ENCODE measurements at regions not wholly inside any gene's neighbourhood (a gene's known extent, or its start where the extent isn't known, plus 50 kb on each side); places are given as distances from the start of the nearest gene placed in this dataset.

DNA sequence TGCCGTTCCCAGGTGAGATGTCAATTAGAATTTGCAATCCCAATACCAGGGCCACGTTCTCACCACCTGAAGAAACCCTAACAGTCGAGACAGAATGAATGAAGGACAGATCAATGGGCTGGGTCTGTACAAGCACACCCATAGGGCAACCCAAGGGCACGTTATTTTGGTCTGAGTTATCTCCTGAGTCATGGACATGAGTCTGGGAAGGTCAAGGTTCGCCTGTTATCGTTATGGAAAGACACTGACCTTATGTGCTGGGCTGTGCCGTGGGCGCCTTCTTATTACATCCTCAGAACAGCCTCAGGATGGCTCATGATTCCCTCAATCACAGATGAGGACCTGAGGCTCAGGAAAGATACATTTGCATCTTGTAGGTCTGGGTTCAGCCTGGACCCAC is 175.0 kb upstream of the SULF2 start:
- TF ChIP-seq, protein P1, sequence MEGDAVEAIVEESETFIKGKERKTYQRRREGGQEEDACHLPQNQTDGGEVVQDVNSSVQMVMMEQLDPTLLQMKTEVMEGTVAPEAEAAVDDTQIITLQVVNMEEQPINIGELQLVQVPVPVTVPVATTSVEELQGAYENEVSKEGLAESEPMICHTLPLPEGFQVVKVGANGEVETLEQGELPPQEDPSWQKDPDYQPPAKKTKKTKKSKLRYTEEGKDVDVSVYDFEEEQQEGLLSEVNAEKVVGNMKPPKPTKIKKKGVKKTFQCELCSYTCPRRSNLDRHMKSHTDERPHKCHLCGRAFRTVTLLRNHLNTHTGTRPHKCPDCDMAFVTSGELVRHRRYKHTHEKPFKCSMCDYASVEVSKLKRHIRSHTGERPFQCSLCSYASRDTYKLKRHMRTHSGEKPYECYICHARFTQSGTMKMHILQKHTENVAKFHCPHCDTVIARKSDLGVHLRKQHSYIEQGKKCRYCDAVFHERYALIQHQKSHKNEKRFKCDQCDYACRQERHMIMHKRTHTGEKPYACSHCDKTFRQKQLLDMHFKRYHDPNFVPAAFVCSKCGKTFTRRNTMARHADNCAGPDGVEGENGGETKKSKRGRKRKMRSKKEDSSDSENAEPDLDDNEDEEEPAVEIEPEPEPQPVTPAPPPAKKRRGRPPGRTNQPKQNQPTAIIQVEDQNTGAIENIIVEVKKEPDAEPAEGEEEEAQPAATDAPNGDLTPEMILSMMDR (IDR thresholded peaks at IDR 0.05; ENCODE audit: low read depth, low read length) = no peak
- no peak for TF ChIP-seq POLR2A (IDR thresholded peaks at IDR 0.05; ENCODE audit: extremely low read depth, insufficient read length)
- TF ChIP-seq, protein P2, sequence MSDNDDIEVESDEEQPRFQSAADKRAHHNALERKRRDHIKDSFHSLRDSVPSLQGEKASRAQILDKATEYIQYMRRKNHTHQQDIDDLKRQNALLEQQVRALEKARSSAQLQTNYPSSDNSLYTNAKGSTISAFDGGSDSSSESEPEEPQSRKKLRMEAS (IDR thresholded peaks at IDR 0.05; ENCODE audit: low read depth, low read length) = no peak
